ENCODE measurements at regions not wholly inside any gene's neighbourhood (a gene's known extent, or its start where the extent isn't known, plus 50 kb on each side); places are given as distances from the start of the nearest gene placed in this dataset.

DNA sequence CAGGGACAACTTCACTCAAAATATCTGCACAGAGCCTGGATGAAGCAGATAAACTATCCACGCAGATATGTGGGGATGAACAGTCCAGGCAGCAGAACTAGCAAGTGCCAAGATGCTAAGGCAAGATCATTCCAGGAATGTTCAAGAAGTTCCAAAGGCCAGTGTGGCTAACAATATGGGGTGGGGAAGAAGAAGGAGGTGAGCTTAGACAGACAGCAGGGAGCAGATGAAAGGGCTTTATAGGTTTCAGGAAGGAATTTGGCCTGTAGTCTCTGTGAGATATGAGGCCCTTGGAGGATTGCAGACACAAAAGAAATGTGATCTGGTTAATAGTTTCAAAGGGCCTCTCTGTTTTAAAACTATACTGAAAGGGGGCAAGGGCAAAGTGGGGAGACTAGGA is 63.5 kb upstream of the PPM1H start:
- ChIA-PET POLR2A (no interaction called here), CTCF (no interaction called here)
- Mint-ChIP-seq H3K4me3 (no peak overlapping the region), H3K27ac (no peak overlapping the region), H3K4me1 (no peaks in the 10 kb centered on the region), H3K27me3 (peaks cover 2% of the 10 kb centered on the region), H3K9me3 (ENCODE audit: insufficient read depth) (no peaks in the 10 kb centered on the region)
- no peaks in the 10 kb centered on the region for H3K4me1 ChIP-seq (ENCODE audit: control insufficient read depth in 2 of 2, insufficient read depth in 2 of 2, low read length in 2 of 2)
- H3K27me3 ChIP-seq (replicated peaks in 1 of 4; ENCODE audit: control extremely low read depth in 1 of 4, control insufficient read depth in 3 of 4, insufficient read depth in 4 of 4, low read length in 3 of 4) = peaks cover 0 to 2% (median 0%) of the 10 kb centered on the region in 4 experiments
- DNase-seq = no peak
- no peaks in the 10 kb centered on the region for H3K79me2 ChIP-seq (ENCODE audit: control insufficient read depth, insufficient read depth, low read length)
- TF ChIP-seq EZH2 (IDR thresholded peaks at IDR 0.05; ENCODE audit: borderline replicate concordance, insufficient read depth, low read depth, low read length, poor library complexity, severe bottlenecking) = no peak
- TF ChIP-seq, protein P1, sequence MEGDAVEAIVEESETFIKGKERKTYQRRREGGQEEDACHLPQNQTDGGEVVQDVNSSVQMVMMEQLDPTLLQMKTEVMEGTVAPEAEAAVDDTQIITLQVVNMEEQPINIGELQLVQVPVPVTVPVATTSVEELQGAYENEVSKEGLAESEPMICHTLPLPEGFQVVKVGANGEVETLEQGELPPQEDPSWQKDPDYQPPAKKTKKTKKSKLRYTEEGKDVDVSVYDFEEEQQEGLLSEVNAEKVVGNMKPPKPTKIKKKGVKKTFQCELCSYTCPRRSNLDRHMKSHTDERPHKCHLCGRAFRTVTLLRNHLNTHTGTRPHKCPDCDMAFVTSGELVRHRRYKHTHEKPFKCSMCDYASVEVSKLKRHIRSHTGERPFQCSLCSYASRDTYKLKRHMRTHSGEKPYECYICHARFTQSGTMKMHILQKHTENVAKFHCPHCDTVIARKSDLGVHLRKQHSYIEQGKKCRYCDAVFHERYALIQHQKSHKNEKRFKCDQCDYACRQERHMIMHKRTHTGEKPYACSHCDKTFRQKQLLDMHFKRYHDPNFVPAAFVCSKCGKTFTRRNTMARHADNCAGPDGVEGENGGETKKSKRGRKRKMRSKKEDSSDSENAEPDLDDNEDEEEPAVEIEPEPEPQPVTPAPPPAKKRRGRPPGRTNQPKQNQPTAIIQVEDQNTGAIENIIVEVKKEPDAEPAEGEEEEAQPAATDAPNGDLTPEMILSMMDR (IDR thresholded peaks at IDR 0.05) = no peak
- no peak overlapping the region for H3K27ac ChIP-seq (ENCODE audit: low read length in 2 of 2)
- no peak for ATAC-seq (ENCODE audit: low read depth)
- H3K4me3 ChIP-seq (ENCODE audit: control extremely low read depth in 1 of 5, extremely low read depth in 1 of 5, insufficient read depth in 1 of 5, low read depth in 2 of 5, low read length in 4 of 5) = no peak overlapping the region
- 100% methylated on average over 1 of the region's 1 CpG for WGBS (ENCODE audit: insufficient coverage)
- no peak overlapping the region for H3K4me2 ChIP-seq (replicated peaks; ENCODE audit: low read depth, low read length, poor library complexity, severe bottlenecking)
- H3K9me3 ChIP-seq (ENCODE audit: control extremely low read depth in 1 of 3, control insufficient read depth in 2 of 3, insufficient read depth in 1 of 3, low read length in 2 of 3) = peaks cover 0 to 13% (median 0%) of the 10 kb centered on the region in 3 donors
- intact Hi-C loops (cut with micrococcal nuclease) = no loop called here
- H2AFZ ChIP-seq (ENCODE audit: insufficient read depth, low read depth, low read length, poor library complexity, severe bottlenecking) = no peak overlapping the region
- H4K20me1 ChIP-seq (ENCODE audit: control insufficient read depth, insufficient read depth, low read length, poor library complexity, severe bottlenecking) = no peaks in the 10 kb centered on the region
- no peaks in the 10 kb centered on the region for H3K36me3 ChIP-seq (replicated peaks in 1 of 2; ENCODE audit: control extremely low read depth in 1 of 2, control insufficient read depth in 1 of 2, extremely low read depth in 1 of 2, insufficient read depth in 2 of 2, low read length in 1 of 2)
- H3K9ac ChIP-seq (ENCODE audit: low read length) = no peak overlapping the region

- Histone ChIP-seq H3K27me3 (replicated peaks in 1 of 4; ENCODE audit: control extremely low read depth in 1 of 4, control insufficient read depth in 3 of 4, insufficient read depth in 4 of 4, low read length in 3 of 4) (peaks cover 0 to 2% (median 0%) of the 10 kb centered on the region in 4 experiments), H3K27ac (ENCODE audit: low read length in 2 of 2) (no peak overlapping the region), H3K9ac (ENCODE audit: low read length) (no peak overlapping the region), H4K20me1 (ENCODE audit: control insufficient read depth, insufficient read depth, low read length, poor library complexity, severe bottlenecking) (no peaks in the 10 kb centered on the region), H3K9me3 (ENCODE audit: control extremely low read depth in 1 of 3, control insufficient read depth in 2 of 3, insufficient read depth in 1 of 3, low read length in 2 of 3) (no peaks in the 10 kb centered on the region), H2AFZ (ENCODE audit: insufficient read depth, low read depth, low read length, poor library complexity, severe bottlenecking) (no peak overlapping the region), H3K4me3 (ENCODE audit: control extremely low read depth in 1 of 5, extremely low read depth in 1 of 5, insufficient read depth in 1 of 5, low read depth in 2 of 5, low read length in 4 of 5) (no peak overlapping the region), H3K79me2 (ENCODE audit: control insufficient read depth, insufficient read depth, low read length) (no peaks in the 10 kb centered on the region), H3K4me2 (replicated peaks; ENCODE audit: low read depth, low read length, poor library complexity, severe bottlenecking) (no peak overlapping the region), H3K36me3 (replicated peaks in 1 of 2; ENCODE audit: control extremely low read depth in 1 of 2, control insufficient read depth in 1 of 2, extremely low read depth in 1 of 2, insufficient read depth in 2 of 2, low read length in 1 of 2) (no peaks in the 10 kb centered on the region), H3K4me1 (ENCODE audit: control insufficient read depth in 2 of 2, insufficient read depth in 2 of 2, low read length in 2 of 2) (no peaks in the 10 kb centered on the region)
- Mint-ChIP-seq H3K27me3 (peaks cover 2% of the 10 kb centered on the region), H3K9me3 (ENCODE audit: insufficient read depth) (no peaks in the 10 kb centered on the region), H3K4me3 (no peak overlapping the region), H3K27ac (no peak overlapping the region), H3K4me1 (no peaks in the 10 kb centered on the region)
- ATAC-seq (ENCODE audit: low read depth) (no peak), DNase-seq (no peak)
- ChIA-PET CTCF (no interaction called here), POLR2A (no interaction called here)
- TF ChIP-seq EZH2 (IDR thresholded peaks at IDR 0.05; ENCODE audit: borderline replicate concordance, insufficient read depth, low read depth, low read length, poor library complexity, severe bottlenecking) = no peak
- TF ChIP-seq, protein P1 (IDR thresholded peaks at IDR 0.05) = no peak
- intact Hi-C loops (cut with micrococcal nuclease) = no loop called here
These were observed 60.1 kb upstream of the PPM1H start for GRCh38 chr12:62995097-62995496.
